ENCODE measurements at regions not wholly inside any gene's neighbourhood (a gene's known extent, or its start where the extent isn't known, plus 50 kb on each side); places are given as distances from the start of the nearest gene placed in this dataset.

GRCh38 chr2:118496870-118497611, 350.4 kb downstream of the EN1 start:
- ATAC-seq, result no peak

GRCh38 chr2:118496467-118496866, 351.0 kb downstream of the EN1 start:
- ATAC-seq, result no peak

- ATAC-seq, result no peak
Observed at GRCh38 chr2:118495290-118495689, 352.2 kb downstream of the EN1 start.

GRCh38 chr2:118493213-118493612, 354.2 kb downstream of the EN1 start:
- ATAC-seq, result no peak

GRCh38 chr2:118492335-118492734, 355.1 kb downstream of the EN1 start:
- no peak for ATAC-seq

- ATAC-seq, result no peak
Observed at GRCh38 chr2:118490330-118490729, 357.1 kb downstream of the EN1 start.

GRCh38 chr2:118489712-118490299, 357.6 kb downstream of the EN1 start:
- ATAC-seq, result no peak

- no peak for ATAC-seq
Observed at GRCh38 chr2:118481299-118481698, 366.1 kb downstream of the EN1 start.

GRCh38 chr2:118479020-118479419, 368.4 kb downstream of the EN1 start:
- ATAC-seq, result no peak

- no peak for ATAC-seq
Observed at GRCh38 chr2:118477111-118477862, 370.2 kb downstream of the EN1 start.

- ATAC-seq, result no peak
Observed at GRCh38 chr2:118475622-118476205, 371.7 kb downstream of the EN1 start.

- ATAC-seq, result no peak
Observed at GRCh38 chr2:118474541-118474920, 372.9 kb downstream of the EN1 start.

GRCh38 chr2:118473846-118474540, 373.5 kb downstream of the EN1 start:
- no peak for ATAC-seq

- ATAC-seq, result no peak
Observed at GRCh38 chr2:118473241-118473640, 374.2 kb downstream of the EN1 start.

GRCh38 chr2:118470297-118470696, 377.2 kb downstream of the EN1 start:
- ATAC-seq, result no peak

- no peak for ATAC-seq
Observed at GRCh38 chr2:118469103-118469502, 378.3 kb downstream of the EN1 start.

- ATAC-seq, result no peak
Observed at GRCh38 chr2:118464546-118465265, 376.4 kb downstream of the INSIG2 start.

GRCh38 chr2:118464046-118464445, 375.8 kb downstream of the INSIG2 start:
- no peak for ATAC-seq

GRCh38 chr2:118460425-118460824, 372.2 kb downstream of the INSIG2 start:
- no peak for ATAC-seq

- ATAC-seq, result no peak
Observed at GRCh38 chr2:118459426-118459825, 371.2 kb downstream of the INSIG2 start.

- no peak for ATAC-seq
Observed at GRCh38 chr2:118457951-118458350, 369.7 kb downstream of the INSIG2 start.

- ATAC-seq, result no peak
Observed at GRCh38 chr2:118449401-118449800, 361.1 kb downstream of the INSIG2 start.

Data from activated CD4-positive, CD25-positive, alpha-beta regulatory T cell treated with anti-CD3 and anti-CD28 coated beads, Interleukin-2, amount 50 U/mL, for 24 hours (primary cell).